Chondrocyte (in vitro differentiated cells): ENCODE measurements at regions not wholly inside any gene's neighbourhood (a gene's known extent, or its start where the extent isn't known, plus 50 kb on each side); places are given as distances from the start of the nearest gene placed in this dataset.

Source experiments
- DNase-seq: peaks from one replicate; pipeline ENCODE4 v3.0.0; 2021; ENCODE audit warnings: mixed read lengths, low spot score
- H3K27ac Mint-ChIP-seq: one replicate; pipeline ENCODE4 v1.8.0; 2021; ENCODE audit warnings: mild to moderate bottlenecking, moderate library complexity, mixed read lengths; ENCODE audit not compliant: unreplicated experiment
- H3K27me3 Mint-ChIP-seq: 2 replicates; pipeline ENCODE4 v1.8.0; 2021; ENCODE audit warnings: low read depth, mixed read lengths
- H3K36me3 Mint-ChIP-seq: 2 replicates; pipeline ENCODE4 v1.8.0; 2021; ENCODE audit warnings: low read depth, mixed read lengths
- H3K4me1 Mint-ChIP-seq: 2 replicates; pipeline ENCODE4 v1.8.0; 2021; ENCODE audit warnings: low read depth, mild to moderate bottlenecking, mixed read lengths
- H3K4me3 Mint-ChIP-seq: one replicate; pipeline ENCODE4 v1.8.0; 2021; ENCODE audit warnings: mild to moderate bottlenecking, moderate library complexity, mixed read lengths; ENCODE audit not compliant: unreplicated experiment
- H3K9me3 Mint-ChIP-seq: 2 replicates; pipeline ENCODE4 v1.8.0; 2021; ENCODE audit warnings: low read depth, mixed read lengths
- CTCF ChIP-seq: fragments of 200-600 bp; sonication (generic); IDR thresholded peaks from 2 replicates; pipeline ENCODE4 v1.5.0; 2021; ENCODE audit warnings: antibody characterized with exemption, mild to moderate bottlenecking, moderate library complexity

- Mint-ChIP-seq H3K4me1 (no peaks in the 10 kb centered on the region), H3K27me3 (peaks cover 25% of the 10 kb centered on the region), H3K4me3 (no peak overlapping the region), H3K36me3 (no peaks in the 10 kb centered on the region), H3K9me3 (no peaks in the 10 kb centered on the region), H3K27ac (no peak overlapping the region)
- no peak for TF ChIP-seq CTCF
- DNase-seq: no peak
Observed at GRCh38 chr12:53811606-53812005, 59.8 kb upstream of the CISTR start.

- TF ChIP-seq CTCF: no peak
- no peak for DNase-seq
- Mint-ChIP-seq H3K36me3 (no peaks in the 10 kb centered on the region), H3K4me3 (no peak overlapping the region), H3K27ac (no peak overlapping the region), H3K27me3 (peaks cover 44% of the 10 kb centered on the region), H3K9me3 (no peaks in the 10 kb centered on the region), H3K4me1 (no peaks in the 10 kb centered on the region)
Observed at GRCh38 chr12:53816360-53817020, 64.7 kb upstream of the CISTR start.

GRCh38 chr12:53817021-53817389, 65.2 kb upstream of the CISTR start:
- Mint-ChIP-seq H3K9me3 (no peaks in the 10 kb centered on the region), H3K27ac (no peak overlapping the region), H3K4me1 (no peaks in the 10 kb centered on the region), H3K36me3 (no peaks in the 10 kb centered on the region), H3K27me3 (peaks cover 48% of the 10 kb centered on the region), H3K4me3 (no peak overlapping the region)
- no peak for DNase-seq
- TF ChIP-seq CTCF: no peak

GRCh38 chr12:53820514-53821306, 68.9 kb upstream of the CISTR start:
- no peak for DNase-seq
- Mint-ChIP-seq H3K4me3 (no peak overlapping the region), H3K27ac (no peak overlapping the region), H3K4me1 (no peaks in the 10 kb centered on the region), H3K36me3 (no peaks in the 10 kb centered on the region), H3K27me3 (peaks cover 54% of the 10 kb centered on the region), H3K9me3 (no peaks in the 10 kb centered on the region)
- no peak for TF ChIP-seq CTCF

- no peak overlapping the region for H3K4me3 Mint-ChIP-seq
- H3K27me3 Mint-ChIP-seq: peaks cover 44% of the 10 kb centered on the region
- H3K36me3 Mint-ChIP-seq: no peaks in the 10 kb centered on the region
Observed at GRCh38 chr12:53824001-53824712, 72.4 kb upstream of the CISTR start.

More at GRCh38 chr12:53824001-53824712, 72.4 kb upstream of the CISTR start:
- Mint-ChIP-seq H3K9me3 (no peaks in the 10 kb centered on the region), H3K27ac (no peak overlapping the region), H3K4me1 (no peaks in the 10 kb centered on the region)
- no peak for TF ChIP-seq CTCF
- no peak for DNase-seq
